ENCODE measurements at regions not wholly inside any gene's neighbourhood (a gene's known extent, or its start where the extent isn't known, plus 50 kb on each side); places are given as distances from the start of the nearest gene placed in this dataset.
"Not testable (repeated sequence)": the region's sequence is repeated elsewhere in the genome, so short reads cannot be mapped to it uniquely, and the experiment has no call there.

- no peak overlapping the region for H3K27ac ChIP-seq (ENCODE audit: low read depth in 1 of 3, low read length in 2 of 3)
- H3K4me3 ChIP-seq (ENCODE audit: low read depth in 1 of 3, low read length in 3 of 3): no peak overlapping the region
- H3K4me1 ChIP-seq (ENCODE audit: control insufficient read depth in 3 of 3, insufficient read depth in 2 of 3, low read depth in 1 of 3, low read length in 2 of 3): no peaks in the 10 kb centered on the region
- no peak for DNase-seq
- 56 to 72% (median 58%) methylated on average over 2 of the region's 2 CpGs for WGBS, 3 donors
- H3K9me3 ChIP-seq (ENCODE audit: control insufficient read depth in 2 of 2, insufficient read depth in 1 of 2, low read depth in 1 of 2, low read length in 1 of 2): no peaks in the 10 kb centered on the region
- no peaks in the 10 kb centered on the region for H3K27me3 ChIP-seq (ENCODE audit: control insufficient read depth in 3 of 3, insufficient read depth in 3 of 3, low read length in 3 of 3)
- no peaks in the 10 kb centered on the region for H3K36me3 ChIP-seq (ENCODE audit: control insufficient read depth in 3 of 3, insufficient read depth in 2 of 3, low read depth in 1 of 3, low read length in 3 of 3)
- FAIRE-seq: no peak
Measured at GRCh38 chr13:72617186-72617585, 110.2 kb downstream of the MZT1 start.

GRCh38 chr13:72610251-72610891 lies 117.1 kb downstream of the MZT1 start:
- H3K4me1 ChIP-seq (ENCODE audit: control insufficient read depth in 3 of 3, insufficient read depth in 2 of 3, low read depth in 1 of 3, low read length in 2 of 3); DNase-seq; H3K27ac ChIP-seq (ENCODE audit: low read depth in 1 of 3, low read length in 2 of 3); H3K27me3 ChIP-seq (ENCODE audit: control insufficient read depth in 3 of 3, insufficient read depth in 3 of 3, low read length in 3 of 3); FAIRE-seq; H3K4me3 ChIP-seq (ENCODE audit: low read depth in 1 of 3, low read length in 3 of 3); H3K36me3 ChIP-seq (ENCODE audit: control insufficient read depth in 3 of 3, insufficient read depth in 2 of 3, low read depth in 1 of 3, low read length in 3 of 3); H3K9me3 ChIP-seq (ENCODE audit: control insufficient read depth in 2 of 2, insufficient read depth in 1 of 2, low read depth in 1 of 2, low read length in 1 of 2): not testable (repeated sequence)
- 83 to 91% (median 89%) methylated on average over 16 to 29 of the region's 29 CpGs for WGBS, 3 donors

- Histone ChIP-seq H3K27ac (ENCODE audit: low read depth in 1 of 3, low read length in 2 of 3) (no peak overlapping the region), H3K9me3 (ENCODE audit: control insufficient read depth in 2 of 2, insufficient read depth in 1 of 2, low read depth in 1 of 2, low read length in 1 of 2) (no peaks in the 10 kb centered on the region), H3K36me3 (ENCODE audit: control insufficient read depth in 3 of 3, insufficient read depth in 2 of 3, low read depth in 1 of 3, low read length in 3 of 3) (no peaks in the 10 kb centered on the region), H3K4me1 (ENCODE audit: control insufficient read depth in 3 of 3, insufficient read depth in 2 of 3, low read depth in 1 of 3, low read length in 2 of 3) (no peaks in the 10 kb centered on the region), H3K27me3 (ENCODE audit: control insufficient read depth in 3 of 3, insufficient read depth in 3 of 3, low read length in 3 of 3) (no peaks in the 10 kb centered on the region), H3K4me3 (ENCODE audit: low read depth in 1 of 3, low read length in 3 of 3) (no peak overlapping the region)
- FAIRE-seq: no peak
- 48 to 61% (median 49%) methylated on average over 3 of the region's 3 CpGs for WGBS, 3 donors
- DNase-seq: no peak
Measured at GRCh38 chr13:72599178-72599743, 128.2 kb downstream of the MZT1 start.

- no peak for FAIRE-seq
- WGBS, 3 donors: 66 to 85% (median 74%) methylated on average over 1 of the region's 1 CpG
- H3K27me3 ChIP-seq (ENCODE audit: control insufficient read depth in 3 of 3, insufficient read depth in 3 of 3, low read length in 3 of 3): no peaks in the 10 kb centered on the region
- H3K9me3 ChIP-seq (ENCODE audit: control insufficient read depth in 2 of 2, insufficient read depth in 1 of 2, low read depth in 1 of 2, low read length in 1 of 2): no peaks in the 10 kb centered on the region
- no peak overlapping the region for H3K4me3 ChIP-seq (ENCODE audit: low read depth in 1 of 3, low read length in 3 of 3)
- H3K4me1 ChIP-seq (ENCODE audit: control insufficient read depth in 3 of 3, insufficient read depth in 2 of 3, low read depth in 1 of 3, low read length in 2 of 3): no peaks in the 10 kb centered on the region
- H3K36me3 ChIP-seq (ENCODE audit: control insufficient read depth in 3 of 3, insufficient read depth in 2 of 3, low read depth in 1 of 3, low read length in 3 of 3): no peaks in the 10 kb centered on the region
- DNase-seq: no peak
- H3K27ac ChIP-seq (ENCODE audit: low read depth in 1 of 3, low read length in 2 of 3): no peak overlapping the region
Measured at GRCh38 chr13:72590091-72590740, 137.2 kb downstream of the MZT1 start.

GRCh38 chr13:72586518-72586917 lies 140.9 kb downstream of the MZT1 start:
- Histone ChIP-seq H3K27me3 (ENCODE audit: control insufficient read depth in 3 of 3, insufficient read depth in 3 of 3, low read length in 3 of 3) (no peaks in the 10 kb centered on the region), H3K4me1 (ENCODE audit: control insufficient read depth in 3 of 3, insufficient read depth in 2 of 3, low read depth in 1 of 3, low read length in 2 of 3) (no peaks in the 10 kb centered on the region), H3K36me3 (ENCODE audit: control insufficient read depth in 3 of 3, insufficient read depth in 2 of 3, low read depth in 1 of 3, low read length in 3 of 3) (no peaks in the 10 kb centered on the region), H3K4me3 (ENCODE audit: low read depth in 1 of 3, low read length in 3 of 3) (no peak overlapping the region), H3K27ac (ENCODE audit: low read depth in 1 of 3, low read length in 2 of 3) (no peak overlapping the region), H3K9me3 (ENCODE audit: control insufficient read depth in 2 of 2, insufficient read depth in 1 of 2, low read depth in 1 of 2, low read length in 1 of 2) (no peaks in the 10 kb centered on the region)
- FAIRE-seq: no peak
- WGBS, 3 donors: 34 to 50% (median 50%) methylated on average over 3 of the region's 3 CpGs
- no peak for DNase-seq

- Histone ChIP-seq H3K27ac (ENCODE audit: low read depth in 1 of 3, low read length in 2 of 3) (no peak overlapping the region), H3K36me3 (ENCODE audit: control insufficient read depth in 3 of 3, insufficient read depth in 2 of 3, low read depth in 1 of 3, low read length in 3 of 3) (no peaks in the 10 kb centered on the region), H3K4me3 (ENCODE audit: low read depth in 1 of 3, low read length in 3 of 3) (no peak overlapping the region), H3K9me3 (ENCODE audit: control insufficient read depth in 2 of 2, insufficient read depth in 1 of 2, low read depth in 1 of 2, low read length in 1 of 2) (no peaks in the 10 kb centered on the region), H3K27me3 (ENCODE audit: control insufficient read depth in 3 of 3, insufficient read depth in 3 of 3, low read length in 3 of 3) (no peaks in the 10 kb centered on the region), H3K4me1 (ENCODE audit: control insufficient read depth in 3 of 3, insufficient read depth in 2 of 3, low read depth in 1 of 3, low read length in 2 of 3) (no peaks in the 10 kb centered on the region)
- FAIRE-seq: no peak
- no peak for DNase-seq
- 60 to 79% (median 73%) methylated on average over 2 of the region's 2 CpGs for WGBS, 3 donors
Measured at GRCh38 chr13:72585254-72585653, 142.2 kb downstream of the MZT1 start.

- H3K36me3 ChIP-seq (ENCODE audit: control insufficient read depth in 3 of 3, insufficient read depth in 2 of 3, low read depth in 1 of 3, low read length in 3 of 3): no peaks in the 10 kb centered on the region
- no peak overlapping the region for H3K27ac ChIP-seq (ENCODE audit: low read depth in 1 of 3, low read length in 2 of 3)
- WGBS, 3 donors: 33 to 46% (median 46%) methylated on average over 2 of the region's 2 CpGs
- H3K9me3 ChIP-seq (ENCODE audit: control insufficient read depth in 2 of 2, insufficient read depth in 1 of 2, low read depth in 1 of 2, low read length in 1 of 2): no peaks in the 10 kb centered on the region
- no peak for FAIRE-seq
- no peaks in the 10 kb centered on the region for H3K27me3 ChIP-seq (ENCODE audit: control insufficient read depth in 3 of 3, insufficient read depth in 3 of 3, low read length in 3 of 3)
- H3K4me3 ChIP-seq (ENCODE audit: low read depth in 1 of 3, low read length in 3 of 3): no peak overlapping the region
- no peak for DNase-seq
- H3K4me1 ChIP-seq (ENCODE audit: control insufficient read depth in 3 of 3, insufficient read depth in 2 of 3, low read depth in 1 of 3, low read length in 2 of 3): no peaks in the 10 kb centered on the region
Measured at GRCh38 chr13:72571191-72571590, 156.2 kb downstream of the MZT1 start.

GRCh38 chr13:72570019-72570418 lies 157.4 kb downstream of the MZT1 start:
- Histone ChIP-seq H3K36me3 (ENCODE audit: control insufficient read depth in 3 of 3, insufficient read depth in 2 of 3, low read depth in 1 of 3, low read length in 3 of 3) (no peaks in the 10 kb centered on the region), H3K4me3 (ENCODE audit: low read depth in 1 of 3, low read length in 3 of 3) (no peak overlapping the region), H3K4me1 (ENCODE audit: control insufficient read depth in 3 of 3, insufficient read depth in 2 of 3, low read depth in 1 of 3, low read length in 2 of 3) (no peaks in the 10 kb centered on the region), H3K9me3 (ENCODE audit: control insufficient read depth in 2 of 2, insufficient read depth in 1 of 2, low read depth in 1 of 2, low read length in 1 of 2) (no peaks in the 10 kb centered on the region), H3K27me3 (ENCODE audit: control insufficient read depth in 3 of 3, insufficient read depth in 3 of 3, low read length in 3 of 3) (no peaks in the 10 kb centered on the region), H3K27ac (ENCODE audit: low read depth in 1 of 3, low read length in 2 of 3) (no peak overlapping the region)
- WGBS, 3 donors: 44 to 58% (median 50%) methylated on average over 4 of the region's 4 CpGs
- DNase-seq: no peak
- FAIRE-seq: no peak

Measured in small intestine (tissue), 7 donors.